ENCODE measurements at regions not wholly inside any gene's neighbourhood (a gene's known extent, or its start where the extent isn't known, plus 50 kb on each side); places are given as distances from the start of the nearest gene placed in this dataset.
"Not testable (repeated sequence)": the region's sequence is repeated elsewhere in the genome, so short reads cannot be mapped to it uniquely, and the experiment has no call there.

- no peak for TF ChIP-seq CTCF (IDR thresholded peaks at IDR 0.05)
- Histone ChIP-seq H2AFZ (no peak overlapping the region), H3K4me3 (ENCODE audit: low read depth, low read length) (no peak overlapping the region), H3K4me1 (no peaks in the 10 kb centered on the region), H3K9ac (no peak overlapping the region), H3K4me2 (ENCODE audit: low read length) (no peak overlapping the region), H3K27ac (no peak overlapping the region), H3K79me2 (no peaks in the 10 kb centered on the region), H3K27me3 (ENCODE audit: control insufficient read depth, insufficient read depth, low read length) (no peaks in the 10 kb centered on the region), H3K9me3 (ENCODE audit: control insufficient read depth, low read length) (no peaks in the 10 kb centered on the region), H3K36me3 (ENCODE audit: control insufficient read depth, insufficient read depth, low read length) (no peaks in the 10 kb centered on the region)
Observed at GRCh38 chr3:95725770-95726169, 1088.6 kb upstream of the EPHA6 start.

GRCh38 chr3:95731753-95732152 lies 1082.6 kb upstream of the EPHA6 start:
- Histone ChIP-seq H3K9ac (no peak overlapping the region), H3K4me2 (ENCODE audit: low read length) (no peak overlapping the region), H2AFZ (no peak overlapping the region), H3K4me1 (no peaks in the 10 kb centered on the region), H3K27me3 (ENCODE audit: control insufficient read depth, insufficient read depth, low read length) (no peaks in the 10 kb centered on the region), H3K27ac (no peak overlapping the region), H3K9me3 (ENCODE audit: control insufficient read depth, low read length) (no peaks in the 10 kb centered on the region), H3K36me3 (ENCODE audit: control insufficient read depth, insufficient read depth, low read length) (no peaks in the 10 kb centered on the region), H3K79me2 (no peaks in the 10 kb centered on the region), H3K4me3 (ENCODE audit: low read depth, low read length) (no peak overlapping the region)
- no peak for TF ChIP-seq CTCF (IDR thresholded peaks at IDR 0.05)

GRCh38 chr3:95733336-95733735 lies 1081.1 kb upstream of the EPHA6 start:
- H3K27me3 ChIP-seq (ENCODE audit: control insufficient read depth, insufficient read depth, low read length) = no peaks in the 10 kb centered on the region
- H3K27ac ChIP-seq = no peak overlapping the region
- no peak for TF ChIP-seq CTCF (IDR thresholded peaks at IDR 0.05)
- no peaks in the 10 kb centered on the region for H3K9me3 ChIP-seq (ENCODE audit: control insufficient read depth, low read length)
- no peaks in the 10 kb centered on the region for H3K4me1 ChIP-seq
- H2AFZ ChIP-seq = no peak overlapping the region
- H3K4me3 ChIP-seq (ENCODE audit: low read depth, low read length) = no peak overlapping the region
- no peaks in the 10 kb centered on the region for H3K36me3 ChIP-seq (ENCODE audit: control insufficient read depth, insufficient read depth, low read length)
- H3K9ac ChIP-seq = no peak overlapping the region
- H3K79me2 ChIP-seq = no peaks in the 10 kb centered on the region
- no peak overlapping the region for H3K4me2 ChIP-seq (ENCODE audit: low read length)

GRCh38 chr3:95738045-95738444 lies 1076.3 kb upstream of the EPHA6 start:
- no peak overlapping the region for H2AFZ ChIP-seq
- no peaks in the 10 kb centered on the region for H3K27me3 ChIP-seq (ENCODE audit: control insufficient read depth, insufficient read depth, low read length)
- H3K4me2 ChIP-seq (ENCODE audit: low read length) = no peak overlapping the region
- no peaks in the 10 kb centered on the region for H3K4me1 ChIP-seq
- no peak overlapping the region for H3K9ac ChIP-seq
- H3K9me3 ChIP-seq (ENCODE audit: control insufficient read depth, low read length) = no peaks in the 10 kb centered on the region
- TF ChIP-seq CTCF (IDR thresholded peaks at IDR 0.05) = no peak
- no peak overlapping the region for H3K27ac ChIP-seq
- H3K4me3 ChIP-seq (ENCODE audit: low read depth, low read length) = no peak overlapping the region
- H3K36me3 ChIP-seq (ENCODE audit: control insufficient read depth, insufficient read depth, low read length) = no peaks in the 10 kb centered on the region
- H3K79me2 ChIP-seq = no peaks in the 10 kb centered on the region

GRCh38 chr3:95744896-95745295 lies 1069.5 kb upstream of the EPHA6 start:
- H3K79me2 ChIP-seq; H3K9ac ChIP-seq; H2AFZ ChIP-seq; H3K4me1 ChIP-seq; H3K4me3 ChIP-seq (ENCODE audit: low read depth, low read length); H3K4me2 ChIP-seq (ENCODE audit: low read length); H3K36me3 ChIP-seq (ENCODE audit: control insufficient read depth, insufficient read depth, low read length); H3K27ac ChIP-seq; H3K9me3 ChIP-seq (ENCODE audit: control insufficient read depth, low read length); H3K27me3 ChIP-seq (ENCODE audit: control insufficient read depth, insufficient read depth, low read length): not testable (repeated sequence)

All from parathyroid adenoma (tissue), 2 donors.